ENCODE measurements at regions not wholly inside any gene's neighbourhood (a gene's known extent, or its start where the extent isn't known, plus 50 kb on each side); places are given as distances from the start of the nearest gene placed in this dataset.

GRCh38 chr4:110381784-110382183, 94.2 kb upstream of the ENPEP start:
- TF ChIP-seq CTCF (conservative IDR thresholded peaks at IDR 0.05 in 1 of 2, IDR thresholded peaks at IDR 0.05 in 1 of 2; ENCODE audit: low read depth in 1 of 2, low read length in 2 of 2) = no peak
- no peak for TF ChIP-seq EZH2 (IDR thresholded peaks at IDR 0.05; ENCODE audit: low read length, missing control alignments)

Measured in fibroblast of lung (primary cell).